HG03108 (cell line): ENCODE measurements at regions not wholly inside any gene's neighbourhood (a gene's known extent, or its start where the extent isn't known, plus 50 kb on each side); places are given as distances from the start of the nearest gene placed in this dataset.

ENCODE experiments used
- ATAC-seq: cut with Tn5 transposase; IDR thresholded peaks from one replicate; pipeline ENCODE4 v1.9.1; 2021; ENCODE audit warnings: moderate library complexity; ENCODE audit not compliant: unreplicated experiment

DNA sequence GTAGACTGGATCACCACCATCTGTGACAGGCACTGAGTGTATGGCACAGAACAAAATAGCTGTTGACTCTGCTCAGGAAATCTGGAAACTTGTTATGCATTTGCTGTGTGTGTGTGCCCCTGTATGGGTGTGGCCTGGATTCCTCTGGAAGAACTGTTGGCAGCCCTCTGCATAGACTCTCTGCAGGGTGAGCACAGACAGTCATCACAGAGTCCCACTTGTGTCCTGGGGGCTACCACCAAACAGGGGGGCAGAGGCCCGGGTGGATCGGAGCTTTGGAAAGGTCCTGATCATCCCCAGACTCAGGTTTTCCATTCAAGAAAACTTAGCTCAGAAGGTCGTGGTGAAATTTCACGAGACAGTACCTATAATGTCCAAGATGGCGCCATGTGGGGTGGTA lies 258.6 kb downstream of the SOX11 start:
- ATAC-seq, result no peak

DNA sequence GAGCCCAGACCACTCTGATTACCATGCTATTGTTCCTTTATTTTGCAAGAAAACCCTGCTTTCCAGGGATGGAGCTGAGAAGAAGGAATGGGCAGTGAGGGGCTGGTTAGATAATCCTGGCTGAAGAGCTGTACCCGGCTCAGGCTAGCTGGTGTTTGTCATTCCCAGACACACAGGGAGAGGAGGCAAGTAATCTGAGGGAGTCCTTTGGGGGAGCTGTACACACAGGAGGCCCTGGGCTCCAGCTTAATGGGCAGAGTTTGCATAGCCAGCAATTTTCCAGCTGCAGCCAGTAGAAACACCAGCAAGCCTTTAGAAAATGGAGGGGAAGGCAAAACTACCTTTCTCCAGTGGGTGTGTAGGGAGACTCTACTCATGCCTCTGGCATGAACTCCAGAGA lies 259.3 kb downstream of the SOX11 start:
- ATAC-seq, result no peak

DNA sequence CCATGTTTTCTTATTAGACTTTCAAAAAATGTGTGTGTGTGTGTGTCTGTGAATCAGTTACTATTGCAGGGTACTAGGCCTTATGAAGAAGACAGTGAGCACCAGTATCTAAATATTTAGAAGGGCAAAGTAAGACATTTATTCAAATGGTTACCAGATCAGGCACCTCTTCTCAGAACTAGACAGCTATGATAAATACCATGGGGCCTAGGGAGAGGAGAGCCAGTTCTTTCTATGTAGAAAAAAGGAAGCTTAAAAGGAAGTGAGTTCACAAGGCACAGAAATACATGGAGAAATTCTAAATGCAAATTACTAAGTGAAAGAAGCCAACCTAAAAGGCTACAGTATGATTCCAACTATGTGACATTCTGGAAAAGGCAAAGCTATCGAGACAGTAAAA lies 261.3 kb downstream of the SOX11 start:
- ATAC-seq, result no peak

DNA sequence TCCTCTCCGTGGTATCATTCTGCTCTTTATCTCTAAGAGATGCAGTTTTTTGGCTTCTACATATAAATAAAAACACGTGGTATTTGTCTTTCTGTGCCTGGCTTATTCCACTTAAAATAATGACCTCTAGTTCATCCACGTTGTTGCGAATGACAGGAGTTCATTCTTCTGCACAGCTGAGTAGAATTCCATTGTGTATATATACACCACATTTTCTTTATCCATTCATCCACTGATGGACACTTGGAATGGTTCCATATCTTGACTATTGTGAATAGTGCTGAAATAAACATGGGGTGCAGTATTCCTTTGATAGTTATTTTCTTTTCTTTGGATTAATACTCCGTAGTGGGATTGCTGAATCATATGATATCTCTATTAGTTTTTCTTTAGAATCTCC lies 262.3 kb downstream of the SOX11 start:
- no peak for ATAC-seq

DNA sequence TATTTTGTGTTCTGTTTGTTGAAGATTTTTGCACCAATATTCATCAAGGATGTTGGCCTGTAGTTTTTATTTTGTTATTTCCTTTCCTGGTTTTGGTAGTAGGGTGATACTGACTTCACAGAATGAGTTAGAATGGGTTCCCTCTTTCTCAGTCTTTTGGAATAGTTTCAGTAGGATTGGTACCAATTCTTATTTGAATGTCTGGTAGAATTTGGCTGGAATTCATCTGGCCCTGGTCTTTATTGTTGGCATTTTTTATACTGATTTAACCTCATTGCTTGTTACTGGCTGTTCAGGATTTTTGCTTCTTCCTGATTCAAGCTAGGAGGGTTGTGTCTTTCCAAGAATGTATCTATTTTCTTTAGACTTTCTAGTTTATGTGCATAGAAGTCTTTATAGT lies 263.7 kb downstream of the SOX11 start:
- no peak for ATAC-seq

DNA sequence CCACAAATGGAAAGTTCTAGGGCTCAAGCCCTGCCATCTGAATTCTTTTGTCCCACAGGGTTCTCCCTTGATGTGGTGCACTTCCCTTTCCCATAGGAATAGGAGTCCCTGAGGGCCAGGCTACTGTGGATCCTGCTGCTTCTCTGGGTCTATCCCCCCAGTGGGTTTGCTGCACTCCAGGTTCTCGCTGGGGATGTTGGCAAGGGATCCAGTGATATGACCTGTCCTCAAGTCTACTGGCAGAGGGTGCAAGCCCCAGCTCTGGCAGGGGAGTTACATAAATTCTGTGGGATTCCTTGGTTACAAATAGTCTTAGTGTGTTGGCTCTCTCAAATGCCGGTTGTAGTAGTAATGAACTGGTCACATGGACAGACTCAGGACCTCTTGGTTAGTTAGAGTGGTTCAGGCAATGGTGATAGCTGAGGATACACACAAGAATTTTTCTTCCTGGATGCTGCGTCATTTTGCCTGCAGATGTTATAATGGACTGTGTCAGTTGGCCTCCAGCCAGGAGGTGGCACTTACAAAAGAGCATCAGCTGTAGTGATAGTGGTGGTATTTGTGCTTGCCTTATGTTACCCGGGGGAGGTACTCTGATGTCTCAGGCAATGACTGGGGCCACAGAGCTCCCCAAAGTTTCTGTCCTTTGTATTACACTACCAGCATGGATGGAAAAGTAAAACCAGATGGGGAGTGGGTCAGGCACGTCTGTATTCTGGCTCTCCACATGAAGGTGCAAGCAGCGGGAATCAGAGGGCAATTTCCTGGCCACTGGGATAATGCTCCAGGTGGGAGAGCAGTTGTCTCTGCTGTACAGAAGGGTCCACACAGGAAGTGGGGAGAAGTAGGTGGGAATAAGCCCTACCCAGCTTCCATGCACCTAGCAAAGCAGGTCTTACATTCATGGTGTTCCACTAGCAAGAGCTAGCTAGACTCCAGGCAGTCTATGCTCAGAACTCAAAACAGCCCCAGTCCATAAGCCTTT lies 267.9 kb downstream of the SOX11 start:
- ATAC-seq, result no peak

DNA sequence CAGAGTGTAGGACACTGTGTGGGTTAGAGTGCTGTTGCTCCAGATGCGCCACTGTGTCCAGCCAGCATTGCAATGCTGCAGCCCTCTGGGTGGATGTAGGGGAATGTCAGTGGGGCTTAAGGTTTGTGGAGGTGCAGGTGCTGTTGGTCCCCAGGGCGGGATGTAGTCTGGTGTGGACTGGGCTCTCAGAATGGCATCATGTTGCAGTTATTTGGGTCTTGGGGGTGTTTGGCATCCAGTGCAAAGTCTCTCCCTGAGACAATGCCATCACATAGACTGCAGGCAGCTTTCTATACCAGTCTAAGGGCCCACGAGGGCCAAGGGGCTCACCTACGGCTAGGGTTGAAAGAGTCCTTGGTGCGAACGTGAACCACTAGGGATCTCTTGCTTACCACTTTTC lies 275.3 kb downstream of the SOX11 start:
- no peak for ATAC-seq

DNA sequence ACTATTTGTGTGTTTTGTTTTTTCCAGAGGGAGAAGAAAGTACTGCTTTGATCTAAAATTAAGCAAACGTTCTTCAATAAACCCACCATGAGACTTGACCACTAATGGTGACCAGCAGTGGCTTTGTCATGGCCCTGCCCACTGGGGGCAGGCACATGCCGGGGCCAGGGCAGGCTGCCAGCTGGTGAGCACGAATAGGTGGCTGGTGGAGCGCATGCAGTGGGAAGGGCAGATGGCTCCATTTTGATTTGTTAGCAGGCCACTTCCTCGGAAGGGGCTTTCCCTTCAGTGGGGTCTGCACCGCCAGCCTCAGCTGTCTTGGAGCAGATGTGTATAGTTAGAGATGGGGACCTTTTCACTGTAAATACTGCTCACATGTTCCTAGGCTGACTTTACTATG lies 277.1 kb downstream of the SOX11 start:
- ATAC-seq, result no peak

DNA sequence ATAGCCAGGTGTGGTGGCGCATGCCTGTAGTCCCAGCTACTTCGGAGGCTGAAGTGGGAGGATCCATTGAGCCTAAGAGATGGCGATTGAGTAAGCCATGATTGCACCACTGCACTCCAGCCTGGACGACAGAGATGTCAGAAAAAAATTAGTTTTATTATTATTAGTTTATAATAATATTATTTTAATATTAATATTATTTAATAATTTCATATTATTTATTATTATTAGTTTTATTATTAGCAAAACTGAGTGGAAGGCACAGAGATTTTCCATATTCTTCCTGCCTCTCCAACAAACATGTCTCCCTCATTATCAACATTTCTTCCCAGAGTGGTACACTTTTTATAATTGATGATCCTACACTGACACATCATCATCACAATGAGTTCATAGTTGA lies 278.2 kb downstream of the SOX11 start:
- ATAC-seq, result no peak

DNA sequence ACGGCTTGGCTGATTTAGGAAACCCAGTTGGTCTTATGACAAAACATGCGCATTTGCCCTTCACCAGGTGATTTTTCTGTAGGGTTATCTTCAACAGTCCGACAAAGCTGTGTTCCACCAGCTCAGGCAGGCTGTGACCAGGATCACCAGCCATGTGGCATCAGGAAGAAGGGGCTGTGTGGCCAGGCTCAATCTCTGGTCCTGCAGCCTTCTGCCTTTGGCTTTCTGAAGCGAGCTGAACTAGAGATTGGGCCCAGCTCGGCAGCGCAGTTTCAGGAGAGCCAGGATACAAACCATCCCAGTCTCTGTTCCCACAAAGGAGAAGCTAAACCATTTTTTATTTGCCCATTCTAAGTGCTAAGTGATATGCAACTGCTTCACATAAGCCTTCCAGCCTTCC lies 282.3 kb downstream of the SOX11 start:
- no peak for ATAC-seq

DNA sequence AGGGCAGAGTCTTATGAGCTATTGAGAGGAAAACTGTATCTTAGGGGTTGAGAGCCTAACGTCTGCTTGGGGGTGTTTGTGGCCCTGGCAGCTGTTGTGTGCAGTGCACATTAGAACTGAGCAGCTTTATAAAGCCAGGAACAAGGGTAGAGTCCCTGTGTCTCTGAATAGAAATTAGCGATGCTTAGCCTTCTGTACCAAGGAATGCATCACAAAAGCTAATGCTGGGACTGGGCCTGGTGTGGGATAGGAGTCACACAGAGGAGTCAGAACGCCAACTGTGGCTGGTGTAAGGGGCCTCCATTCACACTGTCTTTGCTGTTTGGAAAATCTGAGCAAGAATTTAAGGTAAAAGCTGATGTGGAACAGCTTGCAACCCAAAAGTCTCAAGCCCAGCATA lies 283.2 kb downstream of the SOX11 start:
- ATAC-seq, result no peak

DNA sequence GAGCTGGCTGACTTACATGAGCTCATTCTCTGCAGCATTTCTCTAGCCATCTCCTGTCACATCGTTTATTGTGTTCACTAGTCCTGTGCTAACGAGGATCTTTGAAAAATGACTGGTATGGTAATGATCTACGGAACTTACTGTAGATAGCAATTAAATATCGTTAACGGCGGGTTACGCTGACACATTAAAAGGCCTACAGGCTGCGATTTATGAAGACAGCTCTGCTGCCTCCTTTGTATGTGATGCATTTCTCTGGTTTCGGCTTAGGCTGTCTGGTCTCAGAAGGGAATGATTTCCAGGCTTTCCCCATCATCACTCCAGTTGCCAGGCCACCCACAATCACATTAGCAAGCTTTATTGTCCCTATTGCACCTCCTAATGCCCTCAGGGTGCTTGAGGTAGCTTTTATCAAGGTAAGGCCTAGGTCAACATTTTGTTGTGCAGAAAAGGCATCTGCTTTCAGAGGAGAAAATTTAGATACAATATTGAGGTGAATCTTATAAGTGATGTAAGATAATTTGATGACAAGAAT lies 284.4 kb downstream of the SOX11 start:
- ATAC-seq, result no peak

DNA sequence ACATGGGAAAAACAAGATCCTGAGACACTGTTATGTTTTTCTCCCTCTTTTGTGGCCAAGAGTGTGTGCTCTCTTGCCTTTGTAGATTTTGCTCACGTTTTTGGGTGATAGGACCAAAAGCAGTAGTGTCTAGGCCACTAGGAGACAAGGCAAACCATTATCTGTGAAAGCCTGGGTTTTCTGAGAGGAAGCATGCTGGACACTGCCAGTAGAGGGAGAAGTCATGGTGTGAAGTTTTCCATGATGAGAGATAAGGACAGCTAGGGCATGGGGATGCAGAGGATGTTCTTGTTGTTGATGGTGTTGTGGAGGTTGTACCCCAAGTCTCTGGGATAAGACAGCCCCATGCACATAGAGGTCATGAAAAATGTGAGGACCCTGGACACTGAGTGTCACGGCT lies 285.3 kb downstream of the SOX11 start:
- ATAC-seq, result no peak

DNA sequence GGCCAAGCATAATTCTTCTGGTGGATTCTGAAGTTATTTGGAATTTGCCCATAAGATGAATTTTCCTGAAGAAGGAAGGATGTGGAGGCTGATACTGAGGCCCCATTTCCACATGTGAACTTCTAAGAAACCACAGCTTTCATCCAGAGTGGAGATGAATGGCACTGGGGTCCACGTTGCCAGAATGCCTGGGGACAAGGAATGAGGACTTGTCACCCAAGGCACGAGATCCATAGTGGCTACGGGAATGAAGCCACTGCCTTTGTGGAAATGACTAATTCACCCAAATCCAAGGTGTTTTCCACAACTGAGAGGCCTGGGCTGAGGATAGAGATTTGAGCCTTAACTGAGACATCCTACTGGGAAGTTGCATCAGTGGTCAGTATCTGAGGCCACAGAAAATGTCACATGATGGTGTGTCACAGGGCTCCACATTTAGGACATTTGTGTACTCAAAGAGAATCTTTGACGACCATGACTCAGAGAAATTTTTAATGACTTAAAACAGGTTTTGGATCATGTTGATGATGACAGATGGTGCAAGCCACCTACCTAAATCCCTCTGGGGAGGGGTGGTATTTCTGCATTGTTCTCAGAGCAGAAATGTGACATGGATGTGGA lies 286.1 kb downstream of the SOX11 start:
- no peak for ATAC-seq

DNA sequence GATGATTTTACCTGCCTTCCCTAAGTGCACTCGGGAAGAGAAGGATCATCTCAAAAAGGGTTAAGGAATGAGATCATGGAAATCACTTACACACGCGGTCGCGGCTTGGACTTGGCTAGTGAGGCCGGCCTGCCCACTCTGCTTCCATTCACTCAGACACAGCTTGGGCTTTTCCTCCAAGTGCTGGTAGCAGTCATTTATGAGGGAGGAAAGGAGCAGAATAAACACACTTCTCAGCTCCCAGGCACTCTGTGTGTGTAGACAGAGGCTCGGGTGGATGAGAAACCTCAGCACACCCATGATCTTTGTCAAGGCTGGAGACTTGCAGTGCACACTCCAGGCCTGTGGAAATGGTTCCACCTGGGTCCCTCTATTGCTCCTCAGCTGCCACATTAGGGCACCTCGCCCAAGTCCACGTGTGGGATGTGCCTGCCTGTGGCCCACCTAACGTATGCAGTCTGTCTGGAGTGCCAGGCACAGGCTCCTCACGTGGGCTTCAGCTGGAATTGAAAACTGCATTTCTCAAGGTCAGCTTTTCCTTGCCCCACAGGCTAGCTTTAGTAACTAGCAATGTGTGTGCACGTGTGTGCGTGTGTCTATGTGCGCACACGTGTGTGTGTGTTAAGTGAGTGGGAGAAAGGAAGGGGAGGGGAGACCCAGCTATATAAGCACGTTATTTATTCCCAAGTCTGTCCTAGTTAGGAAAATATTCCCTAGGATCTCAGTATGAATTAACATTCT lies 288.4 kb downstream of the SOX11 start:
- no peak for ATAC-seq

DNA sequence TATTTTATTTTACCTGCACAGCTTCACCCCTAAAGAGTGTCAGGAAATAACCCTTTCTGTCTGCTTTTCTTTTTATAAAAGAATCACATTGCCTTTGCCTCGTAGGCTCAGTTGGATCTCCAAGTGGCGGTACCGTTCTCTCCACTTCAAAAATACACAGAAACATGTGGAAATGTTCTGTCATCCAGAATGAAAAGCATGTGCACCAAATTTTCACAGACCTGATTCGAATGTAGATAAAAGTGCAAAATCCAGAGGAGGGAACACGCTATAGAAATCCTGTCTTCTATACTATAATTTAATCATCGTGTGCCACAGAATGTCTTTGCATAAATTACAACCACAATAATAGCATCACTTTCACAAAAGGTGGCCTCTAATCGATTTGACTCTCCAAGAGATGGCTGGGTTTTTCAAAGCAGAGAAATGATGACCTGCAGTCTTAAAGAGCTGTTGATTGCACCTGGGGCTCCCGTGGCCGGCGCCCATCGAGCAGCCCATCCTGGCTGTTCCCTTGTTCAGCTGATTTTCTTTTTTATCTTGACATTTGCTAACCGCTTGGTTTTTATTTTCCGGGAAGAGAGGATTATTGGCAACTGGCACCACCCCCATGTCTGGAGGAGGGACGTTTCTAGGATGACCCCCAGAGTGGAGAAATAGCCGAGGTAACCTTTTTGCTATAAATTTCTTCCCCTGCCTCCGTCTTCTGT lies 290.2 kb downstream of the SOX11 start:
- no peak for ATAC-seq

DNA sequence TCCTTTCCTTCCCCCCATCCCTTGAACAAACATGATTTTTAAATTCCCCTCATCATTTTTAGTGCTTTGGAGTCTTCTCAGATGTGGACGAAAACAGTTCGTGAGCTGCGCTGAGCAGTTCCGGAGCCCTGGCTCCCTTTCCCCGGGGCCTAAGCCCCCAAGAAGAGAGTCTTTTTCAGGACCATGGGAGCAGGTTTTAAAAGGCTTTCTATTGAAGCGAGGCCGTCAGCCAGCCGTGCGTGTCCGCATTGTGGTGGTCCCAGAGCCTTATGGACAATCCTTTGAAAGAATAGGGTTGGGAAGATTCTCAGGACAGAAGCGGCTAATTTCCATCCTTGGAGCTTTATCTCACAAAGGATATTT lies 290.7 kb downstream of the SOX11 start:
- ATAC-seq, result no peak

DNA sequence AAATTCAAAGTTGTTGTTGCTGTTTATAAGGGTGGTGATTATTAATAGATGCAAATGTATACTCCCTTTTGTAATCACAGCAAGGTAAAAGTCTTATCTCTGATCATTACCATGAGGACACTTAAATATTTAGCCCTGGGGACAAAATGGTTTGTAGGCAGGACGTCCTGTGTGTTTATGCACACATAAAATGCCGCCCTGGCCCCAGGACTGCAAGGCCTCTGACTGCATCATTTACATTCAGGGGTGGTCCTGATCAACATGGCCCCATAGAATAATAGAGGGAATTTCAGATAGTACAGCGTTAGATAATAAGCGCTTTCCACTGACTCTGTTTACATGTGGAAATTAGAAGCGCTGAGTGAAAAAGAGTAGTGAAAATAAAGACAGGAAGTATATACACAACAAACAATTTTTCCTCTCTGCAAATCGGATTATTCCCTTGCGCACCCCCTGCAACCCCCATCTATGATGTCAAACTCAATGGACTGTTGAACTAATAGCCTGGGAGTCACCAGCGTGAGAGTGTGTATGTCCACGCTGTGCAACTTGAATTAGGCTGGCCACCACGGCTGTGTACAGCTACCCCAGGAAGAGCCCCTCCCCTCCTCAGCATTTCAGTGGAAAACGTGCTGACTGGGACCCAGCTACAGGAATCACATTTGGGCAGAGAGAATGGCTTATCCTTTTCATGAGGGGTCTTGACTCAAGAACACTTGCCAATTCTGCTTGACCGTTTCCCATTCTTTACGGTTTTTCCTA lies 291.5 kb downstream of the SOX11 start:
- ATAC-seq, result no peak

DNA sequence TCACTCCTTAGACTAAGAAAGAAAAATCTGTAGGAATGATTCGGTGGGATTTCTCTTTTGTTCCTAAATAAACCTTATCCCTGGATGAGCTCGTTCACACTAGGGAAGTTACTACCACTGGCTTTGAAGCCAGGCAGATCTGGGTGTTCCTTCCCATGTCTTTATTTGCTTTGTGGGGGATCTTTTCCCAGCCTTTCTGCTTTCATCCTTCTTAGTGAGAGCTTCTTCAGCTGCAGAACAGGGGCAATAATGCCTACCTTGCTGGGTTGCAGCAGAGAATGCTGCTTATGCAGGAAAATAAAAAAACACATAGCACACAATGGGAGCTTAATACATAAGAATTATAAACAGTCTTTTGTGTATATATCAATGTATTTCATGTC lies 292.1 kb downstream of the SOX11 start:
- no peak for ATAC-seq

DNA sequence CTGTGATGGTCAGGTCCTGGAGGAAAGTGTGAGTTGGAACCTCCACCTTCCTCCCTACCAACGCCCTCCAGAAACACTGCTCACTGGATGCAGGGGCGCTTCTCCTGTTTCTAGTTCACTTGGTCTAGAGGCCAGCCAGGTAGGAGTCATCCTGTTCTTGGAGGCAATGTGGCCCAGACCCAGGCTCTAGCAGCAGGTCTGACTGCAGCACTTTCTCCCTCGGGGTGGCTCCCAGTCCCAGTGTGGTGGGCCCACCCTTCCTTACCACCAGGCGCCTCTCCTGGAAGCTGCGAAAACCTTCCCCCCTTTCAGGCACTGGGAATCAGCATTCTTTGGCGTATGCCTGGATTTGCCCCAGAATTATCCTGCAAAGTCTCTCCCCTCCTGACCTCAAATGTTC lies 292.8 kb downstream of the SOX11 start:
- no peak for ATAC-seq
